CD4-positive, alpha-beta memory T cell (primary cell): ENCODE measurements at regions not wholly inside any gene's neighbourhood (a gene's known extent, or its start where the extent isn't known, plus 50 kb on each side); places are given as distances from the start of the nearest gene placed in this dataset.

Experiments
- CTCF ChIA-PET: fragments of 350-600 bp; sonication (Branson Sonifier 250); formaldehyde crosslinking; loops from one replicate; lab custom pipeline; 2021; ENCODE audit warnings: inconsistent platforms; ENCODE audit not compliant: partially characterized antibody; lab: Charles Lee
- POLR2A ChIA-PET: fragments of 350-600 bp; sonication (Branson Sonifier 250); formaldehyde crosslinking; loops from one replicate; lab custom pipeline; 2021; ENCODE audit not compliant: partially characterized antibody; lab: Charles Lee
- DNase-seq, 5 donors: peaks; one replicate each; pipeline versions ENCODE4 v3.0.0 to v3.0.0-alpha.2; 2020 to 2022; ENCODE audit warnings: mixed read lengths in 1 of 5
- H3K27ac ChIP-seq: one replicate; pipeline ENCODE4 v1.7.0; 2013; ENCODE audit warnings: low read depth, low read length
- H3K27me3 ChIP-seq: 2 replicates; pipeline ENCODE4 v1.7.0; 2013; ENCODE audit warnings: mild to moderate bottlenecking, low read length, moderate library complexity; ENCODE audit not compliant: insufficient read depth
- H3K36me3 ChIP-seq: 2 replicates; pipeline ENCODE4 v1.7.0; 2013; ENCODE audit warnings: mild to moderate bottlenecking, low read length, moderate library complexity; ENCODE audit not compliant: insufficient read depth
- H3K4me1 ChIP-seq: 2 replicates; pipeline ENCODE4 v1.7.0; 2013; ENCODE audit warnings: mild to moderate bottlenecking, low read length, moderate library complexity; ENCODE audit not compliant: insufficient read depth
- H3K4me3 ChIP-seq, 2 donors: one replicate each; pipeline ENCODE4 v1.7.0; 2013; ENCODE audit warnings: low read length in 2 of 2, mild to moderate bottlenecking in 1 of 2
- H3K9me3 ChIP-seq, 2 donors: one replicate each; pipeline ENCODE4 v1.7.0; 2013; ENCODE audit warnings: low read length in 2 of 2, control low read depth in 1 of 2; ENCODE audit not compliant: control insufficient read depth in 1 of 2
- H3K27ac Mint-ChIP-seq, 7 donors: one replicate each; pipeline ENCODE4 v1.8.0; 2020 to 2021; ENCODE audit warnings: mixed read lengths in 7 of 7, mild to moderate bottlenecking in 6 of 7, inconsistent platforms in 3 of 7, moderate library complexity in 3 of 7
- H3K27me3 Mint-ChIP-seq, 2 donors: one replicate each; pipeline ENCODE4 v1.8.0; 2020 to 2021; ENCODE audit warnings: mixed read lengths in 2 of 2
- H3K36me3 Mint-ChIP-seq, 2 donors: one replicate each; pipeline ENCODE4 v1.8.0; 2020 to 2021; ENCODE audit warnings: mixed read lengths in 2 of 2, inconsistent platforms in 1 of 2, mild to moderate bottlenecking in 1 of 2
- H3K4me1 Mint-ChIP-seq, 4 donors: one replicate each; pipeline ENCODE4 v1.8.0; 2020 to 2021; ENCODE audit warnings: mixed read lengths in 4 of 4, mild to moderate bottlenecking in 1 of 4
- H3K4me3 Mint-ChIP-seq, 8 donors: one replicate each; pipeline ENCODE4 v1.8.0; 2020 to 2021; ENCODE audit warnings: mixed read lengths in 8 of 8, mild to moderate bottlenecking in 7 of 8, moderate library complexity in 6 of 8, inconsistent platforms in 3 of 8
- H3K9me3 Mint-ChIP-seq, 8 donors: one replicate each; pipeline ENCODE4 v1.8.0; 2020 to 2021; ENCODE audit warnings: mixed read lengths in 8 of 8, mild to moderate bottlenecking in 5 of 8, inconsistent platforms in 3 of 8, moderate library complexity in 1 of 8
- intact Hi-C: fragments of 100-400 bp; cut with micrococcal nuclease; formaldehyde crosslinking; loops from one replicate; pipeline ENCODE4 v1.15.1; 2023

- intact Hi-C loops: no loop called here
- Mint-ChIP-seq H3K27ac (no peak overlapping the region), H3K4me3 (no peak overlapping the region), H3K36me3 (no peaks in the 10 kb centered on the region), H3K27me3 (peaks cover 1 to 5% of the 10 kb centered on the region in 2 donors), H3K9me3 (no peaks in the 10 kb centered on the region), H3K4me1 (no peaks in the 10 kb centered on the region)
- ChIA-PET CTCF (no interaction called here), POLR2A (no interaction called here)
- H3K9me3 ChIP-seq: no peaks in the 10 kb centered on the region
- H3K36me3 ChIP-seq: no peaks in the 10 kb centered on the region
- H3K27ac ChIP-seq: no peak overlapping the region
- H3K4me3 ChIP-seq: no peak overlapping the region
- no peaks in the 10 kb centered on the region for H3K4me1 ChIP-seq
- DNase-seq: no peak
- peaks cover 3% of the 10 kb centered on the region for H3K27me3 ChIP-seq
Measured at GRCh38 chr2:47999512-47999911, 93.2 kb upstream of the FBXO11 start.

GRCh38 chr2:48001498-48001897 is 95.2 kb upstream of the FBXO11 start:
- CTCF ChIA-PET: no interaction called here
- Histone ChIP-seq H3K4me3 (no peak overlapping the region), H3K9me3 (no peaks in the 10 kb centered on the region), H3K36me3 (no peaks in the 10 kb centered on the region), H3K4me1 (no peaks in the 10 kb centered on the region), H3K27ac (no peak overlapping the region), H3K27me3 (peaks cover 3% of the 10 kb centered on the region)
- H3K4me1 Mint-ChIP-seq: peaks cover 0 to 1% (median 0%) of the 10 kb centered on the region in 4 donors
- peaks cover under 1 to 5% of the 10 kb centered on the region in 2 donors for H3K27me3 Mint-ChIP-seq
- no peaks in the 10 kb centered on the region for H3K36me3 Mint-ChIP-seq
- no peaks in the 10 kb centered on the region for H3K9me3 Mint-ChIP-seq
- no peak overlapping the region for H3K27ac Mint-ChIP-seq
- POLR2A ChIA-PET: no interaction called here
- no peak for DNase-seq
- no peak overlapping the region for H3K4me3 Mint-ChIP-seq
- intact Hi-C loops: no loop called here

DNA sequence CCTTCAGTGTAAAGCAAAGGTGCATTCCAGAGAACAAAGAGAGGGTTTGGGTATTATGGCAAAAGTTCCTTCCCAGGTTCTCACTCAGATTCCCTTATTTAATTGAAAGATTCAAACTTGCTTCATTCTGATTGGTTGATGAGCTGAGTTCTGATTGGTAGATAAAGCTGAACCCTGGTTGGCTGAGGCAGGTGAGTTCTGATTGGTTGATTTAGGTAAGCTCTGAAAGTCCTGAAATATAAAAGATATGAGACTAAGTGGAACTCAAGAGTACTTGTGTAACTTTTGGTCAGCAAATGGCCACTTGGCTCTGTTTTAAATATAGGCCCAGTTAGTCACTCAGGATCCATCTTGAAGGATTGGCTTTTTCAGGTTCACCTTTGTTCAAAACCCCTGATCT is 99.8 kb upstream of the FBXO11 start:
- CTCF ChIA-PET: no interaction called here
- POLR2A ChIA-PET: no interaction called here
- Mint-ChIP-seq H3K36me3 (no peaks in the 10 kb centered on the region), H3K27ac (no peak overlapping the region), H3K9me3 (peaks cover 0 to 4% (median 0%) of the 10 kb centered on the region in 8 donors), H3K4me1 (peaks cover 0 to 4% (median under 1%) of the 10 kb centered on the region in 4 donors), H3K4me3 (no peak overlapping the region), H3K27me3 (peaks cover 0 to 1% of the 10 kb centered on the region in 2 donors)
- no peaks in the 10 kb centered on the region for H3K4me1 ChIP-seq
- intact Hi-C loops: no loop called here
- no peak for DNase-seq
- H3K27me3 ChIP-seq: no peaks in the 10 kb centered on the region
- H3K9me3 ChIP-seq: no peaks in the 10 kb centered on the region
- H3K36me3 ChIP-seq: no peaks in the 10 kb centered on the region
- H3K27ac ChIP-seq: no peak overlapping the region
- H3K4me3 ChIP-seq: no peak overlapping the region

DNA sequence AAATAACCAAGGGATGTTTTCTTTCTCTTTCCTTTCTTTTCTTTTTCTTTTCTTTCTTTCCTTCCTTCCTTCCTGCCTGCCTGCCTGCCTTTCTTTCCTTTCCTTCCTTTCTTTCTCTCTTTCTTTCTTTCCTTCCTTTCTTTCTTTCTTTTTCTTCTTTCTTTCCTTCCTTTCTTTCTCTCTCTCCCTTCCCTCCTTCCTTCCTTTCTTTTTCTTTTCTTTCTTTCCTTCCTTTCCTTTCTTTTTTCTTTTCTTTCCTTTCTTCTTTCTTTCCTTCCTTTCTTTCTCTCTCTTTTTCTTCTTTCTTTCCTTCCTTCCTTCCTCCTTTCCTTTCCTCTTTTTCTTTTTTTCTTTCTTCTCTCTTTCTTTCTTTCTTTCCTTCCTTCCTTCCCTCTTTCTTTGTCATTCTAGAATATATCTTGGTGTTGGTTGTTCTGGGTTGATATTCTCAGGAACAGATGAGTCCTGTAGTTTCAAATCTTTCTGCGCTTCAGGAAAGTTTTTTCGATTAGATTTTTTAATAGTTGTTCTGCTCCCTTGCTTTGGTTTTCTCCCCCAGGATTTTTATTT is 101.5 kb upstream of the FBXO11 start:
- ChIA-PET CTCF (interaction anchor here (1.2 kb wide), 1 partner anchor 12 kb away, joined by 3 read pairs; no protein-coding TSS in a partner anchor), POLR2A (no interaction called here)
- H3K9me3 ChIP-seq: no peaks in the 10 kb centered on the region
- H3K9me3 Mint-ChIP-seq: peaks cover 0 to 4% (median 0%) of the 10 kb centered on the region in 8 donors
- H3K27me3 Mint-ChIP-seq: peaks cover 0 to 1% of the 10 kb centered on the region in 2 donors
- no peak overlapping the region for H3K27ac Mint-ChIP-seq
- no peaks in the 10 kb centered on the region for H3K36me3 Mint-ChIP-seq
- H3K4me3 ChIP-seq: no peak overlapping the region
- H3K4me1 Mint-ChIP-seq: peaks cover 0 to 4% (median under 1%) of the 10 kb centered on the region in 4 donors
- no peak for DNase-seq
- no peak overlapping the region for H3K4me3 Mint-ChIP-seq
- no peaks in the 10 kb centered on the region for H3K4me1 ChIP-seq
- no peaks in the 10 kb centered on the region for H3K27me3 ChIP-seq
- H3K27ac ChIP-seq: no peak overlapping the region
- no peaks in the 10 kb centered on the region for H3K36me3 ChIP-seq
- intact Hi-C loops: no loop called here

GRCh38 chr2:48009256-48009655 is 103.0 kb upstream of the FBXO11 start:
- CTCF ChIA-PET: no interaction called here
- no peak overlapping the region for H3K4me3 ChIP-seq
- no peaks in the 10 kb centered on the region for H3K4me1 ChIP-seq
- intact Hi-C loops: no loop called here
- POLR2A ChIA-PET: no interaction called here
- Mint-ChIP-seq H3K9me3 (peaks cover 0 to 4% (median 0%) of the 10 kb centered on the region in 8 donors), H3K27ac (no peak overlapping the region), H3K36me3 (no peaks in the 10 kb centered on the region), H3K27me3 (peaks cover 0 to 1% of the 10 kb centered on the region in 2 donors), H3K4me1 (peaks cover 0 to 4% (median under 1%) of the 10 kb centered on the region in 4 donors), H3K4me3 (no peak overlapping the region)
- H3K36me3 ChIP-seq: no peaks in the 10 kb centered on the region
- DNase-seq: no peak
- H3K9me3 ChIP-seq: no peaks in the 10 kb centered on the region
- no peaks in the 10 kb centered on the region for H3K27me3 ChIP-seq
- H3K27ac ChIP-seq: no peak overlapping the region

DNA sequence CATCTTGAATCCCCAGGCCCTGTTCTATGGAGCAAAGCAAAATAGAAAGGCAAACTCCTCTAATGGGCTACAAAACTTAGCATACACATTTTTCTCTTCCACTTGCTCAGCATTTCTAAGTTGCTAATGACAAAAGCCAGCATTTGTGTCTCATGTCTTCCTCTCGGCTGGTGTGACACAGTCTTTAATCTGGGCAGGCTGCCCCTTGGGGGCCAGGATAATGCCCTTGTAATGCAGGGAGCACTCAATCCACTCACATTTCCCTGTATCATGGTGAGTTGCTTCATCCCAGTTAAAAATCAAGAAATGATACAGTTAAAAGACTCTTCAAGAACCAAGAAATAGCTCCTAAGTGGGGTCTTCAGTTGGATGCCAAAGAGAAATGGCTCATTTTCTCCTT is 109.1 kb upstream of the FBXO11 start:
- no peak overlapping the region for H3K27ac ChIP-seq
- no peak for DNase-seq
- H3K4me1 ChIP-seq: no peaks in the 10 kb centered on the region
- intact Hi-C loops: no loop called here
- no peaks in the 10 kb centered on the region for H3K9me3 ChIP-seq
- no peak overlapping the region for H3K4me3 ChIP-seq
- Mint-ChIP-seq H3K27me3 (peaks cover 6 to 13% of the 10 kb centered on the region in 2 donors), H3K36me3 (peaks cover 0 to 1% of the 10 kb centered on the region in 2 donors), H3K27ac (no peak overlapping the region), H3K4me3 (no peak overlapping the region), H3K9me3 (peaks cover 0 to 17% (median 5%) of the 10 kb centered on the region in 8 donors), H3K4me1 (no peaks in the 10 kb centered on the region)
- H3K36me3 ChIP-seq: no peaks in the 10 kb centered on the region
- CTCF ChIA-PET: interaction anchor here (0.7 kb wide), 1 partner anchor 158 kb away, joined by 3 read pairs; no protein-coding TSS in a partner anchor
- POLR2A ChIA-PET: no interaction called here
- H3K27me3 ChIP-seq: no peaks in the 10 kb centered on the region

- H3K9me3 ChIP-seq: no peaks in the 10 kb centered on the region
- no peaks in the 10 kb centered on the region for H3K4me1 Mint-ChIP-seq
- H3K27ac ChIP-seq: no peak overlapping the region
- H3K4me1 ChIP-seq: no peaks in the 10 kb centered on the region
- ChIA-PET CTCF (interaction anchor here (0.7 to 1.4 kb wide), 4 partner anchors 15 to 159 kb away, joined by 3 to 4 read pairs (median 4); partner anchors contain the start of gene FBXO11), POLR2A (no interaction called here)
- no peak overlapping the region for H3K4me3 ChIP-seq
- no peak overlapping the region for H3K4me3 Mint-ChIP-seq
- intact Hi-C loops: no loop called here
- peaks cover 9 to 16% of the 10 kb centered on the region in 2 donors for H3K27me3 Mint-ChIP-seq
- H3K9me3 Mint-ChIP-seq: peaks cover 0 to 17% (median 5%) of the 10 kb centered on the region in 8 donors
- peak in 4 of 5 donors; percentile 2 to 38 (median 4) for DNase-seq
- no peaks in the 10 kb centered on the region for H3K36me3 ChIP-seq
- no peak overlapping the region for H3K27ac Mint-ChIP-seq
- H3K27me3 ChIP-seq: no peaks in the 10 kb centered on the region
- H3K36me3 Mint-ChIP-seq: peaks cover 0 to 1% of the 10 kb centered on the region in 2 donors
Measured at GRCh38 chr2:48016225-48017019, 110.1 kb upstream of the FBXO11 start.
